WI38 (cell line): ENCODE measurements at regions not wholly inside any gene's neighbourhood (a gene's known extent, or its start where the extent isn't known, plus 50 kb on each side); places are given as distances from the start of the nearest gene placed in this dataset.

Experiments used
- H3K4me3 ChIP-seq: 2 replicates; pipeline ENCODE4 v1.5.1; 2011; ENCODE audit warnings: low read depth, mild to moderate bottlenecking, control low read depth, low read length
- TF ChIP-seq, protein P1 (sequence below): IDR thresholded peaks from 2 replicates; pipeline ENCODE4 v1.5.1; 2012; ENCODE audit warnings: low read depth, mild to moderate bottlenecking, control low read depth, low read length

DNA sequence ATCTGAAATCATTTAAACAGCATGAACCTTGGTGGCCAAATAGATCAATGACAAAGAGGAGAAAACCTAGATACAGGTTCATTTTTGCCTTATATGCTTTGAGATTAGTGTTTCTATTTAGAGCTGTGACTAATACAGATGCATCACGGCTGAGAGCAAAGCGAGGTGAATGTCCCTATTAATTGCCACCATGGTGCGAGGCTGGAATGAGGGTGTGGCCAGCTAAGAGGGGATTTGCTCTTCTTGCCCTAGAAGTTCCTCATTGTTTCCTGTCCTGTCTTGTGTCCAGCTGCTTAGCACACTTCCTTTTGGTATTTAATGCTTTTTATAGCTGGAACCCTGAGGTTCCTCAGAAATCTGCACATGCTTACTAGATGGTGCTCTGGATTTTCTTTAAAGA, 339.1 kb upstream of the RGMA start:
- H3K4me3 ChIP-seq, result no peak overlapping the region
- TF ChIP-seq, protein P1, sequence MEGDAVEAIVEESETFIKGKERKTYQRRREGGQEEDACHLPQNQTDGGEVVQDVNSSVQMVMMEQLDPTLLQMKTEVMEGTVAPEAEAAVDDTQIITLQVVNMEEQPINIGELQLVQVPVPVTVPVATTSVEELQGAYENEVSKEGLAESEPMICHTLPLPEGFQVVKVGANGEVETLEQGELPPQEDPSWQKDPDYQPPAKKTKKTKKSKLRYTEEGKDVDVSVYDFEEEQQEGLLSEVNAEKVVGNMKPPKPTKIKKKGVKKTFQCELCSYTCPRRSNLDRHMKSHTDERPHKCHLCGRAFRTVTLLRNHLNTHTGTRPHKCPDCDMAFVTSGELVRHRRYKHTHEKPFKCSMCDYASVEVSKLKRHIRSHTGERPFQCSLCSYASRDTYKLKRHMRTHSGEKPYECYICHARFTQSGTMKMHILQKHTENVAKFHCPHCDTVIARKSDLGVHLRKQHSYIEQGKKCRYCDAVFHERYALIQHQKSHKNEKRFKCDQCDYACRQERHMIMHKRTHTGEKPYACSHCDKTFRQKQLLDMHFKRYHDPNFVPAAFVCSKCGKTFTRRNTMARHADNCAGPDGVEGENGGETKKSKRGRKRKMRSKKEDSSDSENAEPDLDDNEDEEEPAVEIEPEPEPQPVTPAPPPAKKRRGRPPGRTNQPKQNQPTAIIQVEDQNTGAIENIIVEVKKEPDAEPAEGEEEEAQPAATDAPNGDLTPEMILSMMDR, result no peak

DNA sequence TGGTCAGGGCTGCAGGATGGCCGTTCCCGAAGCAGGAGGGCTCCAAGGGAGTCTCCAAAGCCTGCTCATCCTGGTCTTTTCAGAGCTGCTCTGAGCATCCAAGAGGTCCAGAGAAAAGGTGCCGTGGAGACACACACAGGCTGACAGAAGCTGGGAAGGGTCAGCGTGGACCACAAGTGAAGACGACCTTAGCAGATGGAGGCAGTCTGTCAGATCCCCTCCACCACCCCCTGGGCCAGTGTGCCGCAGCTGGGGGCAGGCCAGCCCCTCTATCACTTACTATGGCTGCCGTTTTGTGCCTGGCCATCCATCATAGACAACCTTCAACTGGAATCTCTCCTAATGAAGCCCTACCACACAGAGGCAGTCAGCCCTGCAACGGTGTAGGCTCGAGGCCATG, 335.1 kb upstream of the RGMA start:
- TF ChIP-seq, protein P1, result no peak
- no peak overlapping the region for H3K4me3 ChIP-seq

DNA sequence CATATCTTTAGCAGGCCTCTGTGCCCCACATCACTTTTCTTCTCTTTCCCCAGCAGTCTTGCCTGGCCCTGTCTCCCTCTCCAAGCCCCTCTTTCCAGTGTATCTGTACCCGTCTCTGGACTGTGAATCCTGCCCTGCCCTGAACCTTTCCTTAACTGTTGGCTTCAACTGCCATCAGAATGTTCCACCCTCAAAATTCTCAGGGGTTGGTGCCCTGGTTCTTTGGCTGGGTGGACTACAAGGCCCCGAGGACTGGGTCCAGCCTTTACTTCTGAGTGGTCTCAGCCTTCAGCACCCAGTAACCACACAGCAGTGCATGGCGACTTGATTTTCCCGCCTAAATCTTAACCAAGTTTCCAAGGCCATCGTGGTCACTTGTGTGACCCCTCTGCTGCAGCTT, 333.5 kb upstream of the RGMA start:
- TF ChIP-seq, protein P1, result no peak
- H3K4me3 ChIP-seq, result no peak overlapping the region

- TF ChIP-seq, protein P1, result no peak
- H3K4me3 ChIP-seq, result no peak overlapping the region
Measured at GRCh38 chr15:93420477-93420876, 331.5 kb upstream of the RGMA start.

GRCh38 chr15:93420050-93420452, 331.0 kb upstream of the RGMA start:
- H3K4me3 ChIP-seq, result no peak overlapping the region
- TF ChIP-seq, protein P1, result no peak

- TF ChIP-seq, protein P1, result no peak
- H3K4me3 ChIP-seq, result no peak overlapping the region
Measured at GRCh38 chr15:93418566-93418965, 329.6 kb upstream of the RGMA start.

GRCh38 chr15:93417631-93418030, 328.6 kb upstream of the RGMA start:
- no peak overlapping the region for H3K4me3 ChIP-seq
- TF ChIP-seq, protein P1, result no peak
